ENCODE measurements at regions not wholly inside any gene's neighbourhood (a gene's known extent, or its start where the extent isn't known, plus 50 kb on each side); places are given as distances from the start of the nearest gene placed in this dataset.

- intact Hi-C loops (cut with DNase I) = no loop called here
- Histone ChIP-seq H3K9me3 (no peaks in the 10 kb centered on the region), H3K4me1 (no peaks in the 10 kb centered on the region), H3K36me3 (no peaks in the 10 kb centered on the region), H3K4me3 (no peak overlapping the region), H3K27ac (no peak overlapping the region), H3K27me3 (no peaks in the 10 kb centered on the region)
- 28% methylated on average over 6 of the region's 7 CpGs for WGBS (ENCODE audit: insufficient coverage, low coverage, low lambda C conversion rate, missing lambda C conversion rate)
- DNase-seq (no peak), ATAC-seq (no peak)
- TF ChIP-seq CTCF (IDR thresholded peaks at IDR 0.05) = no peak
- no peak for TF ChIP-seq POLR2A (IDR thresholded peaks at IDR 0.05)
Measured at GRCh38 chr6:1468126-1468525, 78.8 kb downstream of the FOXF2 start.

- ATAC-seq (no peak), DNase-seq (no peak)
- H3K4me1 ChIP-seq = no peaks in the 10 kb centered on the region
- 49% methylated on average over 2 of the region's 3 CpGs for WGBS (ENCODE audit: insufficient coverage, low coverage, low lambda C conversion rate, missing lambda C conversion rate)
- no peaks in the 10 kb centered on the region for H3K27me3 ChIP-seq
- no peaks in the 10 kb centered on the region for H3K36me3 ChIP-seq
- intact Hi-C loops (cut with DNase I) = no loop called here
- TF ChIP-seq POLR2A (IDR thresholded peaks at IDR 0.05) = no peak
- TF ChIP-seq CTCF (IDR thresholded peaks at IDR 0.05) = no peak
- H3K27ac ChIP-seq = no peak overlapping the region
- no peak overlapping the region for H3K4me3 ChIP-seq
- no peaks in the 10 kb centered on the region for H3K9me3 ChIP-seq
Measured at GRCh38 chr6:1470040-1470439, 80.7 kb downstream of the FOXF2 start.

GRCh38 chr6:1472643-1473042, 83.3 kb downstream of the FOXF2 start:
- TF ChIP-seq POLR2A (IDR thresholded peaks at IDR 0.05) (no peak), CTCF (IDR thresholded peaks at IDR 0.05) (no peak)
- no peaks in the 10 kb centered on the region for H3K4me1 ChIP-seq
- H3K4me3 ChIP-seq = no peak overlapping the region
- intact Hi-C loops (cut with DNase I) = no loop called here
- no peaks in the 10 kb centered on the region for H3K36me3 ChIP-seq
- H3K9me3 ChIP-seq = no peaks in the 10 kb centered on the region
- no peaks in the 10 kb centered on the region for H3K27me3 ChIP-seq
- ATAC-seq (no peak), DNase-seq (no peak)
- H3K27ac ChIP-seq = no peak overlapping the region

GRCh38 chr6:1473166-1473565, 83.8 kb downstream of the FOXF2 start:
- H3K27ac ChIP-seq = no peak overlapping the region
- DNase-seq = no peak
- intact Hi-C loops (cut with DNase I) = no loop called here
- no peak for ATAC-seq
- H3K36me3 ChIP-seq = no peaks in the 10 kb centered on the region
- WGBS (ENCODE audit: insufficient coverage, low coverage, low lambda C conversion rate, missing lambda C conversion rate) = 59% methylated on average over 3 of the region's 8 CpGs
- H3K27me3 ChIP-seq = no peaks in the 10 kb centered on the region
- no peaks in the 10 kb centered on the region for H3K9me3 ChIP-seq
- H3K4me3 ChIP-seq = no peak overlapping the region
- no peak for TF ChIP-seq CTCF (IDR thresholded peaks at IDR 0.05)
- TF ChIP-seq POLR2A (IDR thresholded peaks at IDR 0.05) = no peak
- no peaks in the 10 kb centered on the region for H3K4me1 ChIP-seq

- Histone ChIP-seq H3K27me3 (no peaks in the 10 kb centered on the region), H3K36me3 (no peaks in the 10 kb centered on the region), H3K4me3 (no peak overlapping the region), H3K9me3 (no peaks in the 10 kb centered on the region), H3K4me1 (peaks cover 0 to under 1% (median 0%) of the 10 kb centered on the region in 4 donors), H3K27ac (no peak overlapping the region)
- WGBS (ENCODE audit: insufficient coverage, low coverage, low lambda C conversion rate, missing lambda C conversion rate) = no CpG with 5 or more reads among the region's 1 CpG
- intact Hi-C loops (cut with DNase I) = no loop called here
- no peak for DNase-seq
- TF ChIP-seq CTCF (IDR thresholded peaks at IDR 0.05) (no peak), POLR2A (IDR thresholded peaks at IDR 0.05) (no peak)
- no peak for ATAC-seq
Measured at GRCh38 chr6:1473598-1473997, 84.2 kb downstream of the FOXF2 start.
